VCaP (cell line): ENCODE measurements at regions not wholly inside any gene's neighbourhood (a gene's known extent, or its start where the extent isn't known, plus 50 kb on each side); places are given as distances from the start of the nearest gene placed in this dataset.

Experiments
- H3K27ac ChIP-seq: fragments of 450-650 bp; 2 replicates; pipeline ENCODE4 v1.5.1; 2017
- CTCF ChIP-seq: fragments of 450-650 bp; conservative IDR thresholded peaks from 2 replicates; pipeline ENCODE4 v1.5.1; 2017; ENCODE audit warnings: mild to moderate bottlenecking, moderate library complexity

- TF ChIP-seq CTCF = no peak
- H3K27ac ChIP-seq = peak overlapping the region; percentile 69
Measured at GRCh38 chr10:78932861-78933260, 135.9 kb upstream of the ZMIZ1 start.

GRCh38 chr10:78933828-78934531 lies 134.8 kb upstream of the ZMIZ1 start:
- H3K27ac ChIP-seq = peak overlapping the region; percentile 69; the same call in 1 of the 2 replicates
- TF ChIP-seq CTCF = no peak

- no peak overlapping the region for H3K27ac ChIP-seq
- no peak for TF ChIP-seq CTCF
Measured at GRCh38 chr10:78934532-78934898, 134.3 kb upstream of the ZMIZ1 start.

- TF ChIP-seq CTCF = no peak
- no peak overlapping the region for H3K27ac ChIP-seq
Measured at GRCh38 chr10:78934994-78935602, 133.7 kb upstream of the ZMIZ1 start.

GRCh38 chr10:78935697-78936407 lies 132.9 kb upstream of the ZMIZ1 start:
- no peak overlapping the region for H3K27ac ChIP-seq
- no peak for TF ChIP-seq CTCF

- H3K27ac ChIP-seq = no peak overlapping the region
- no peak for TF ChIP-seq CTCF
Measured at GRCh38 chr10:78936412-78937342, 132.1 kb upstream of the ZMIZ1 start.
